HG03060 (cell line): ENCODE measurements at regions not wholly inside any gene's neighbourhood (a gene's known extent, or its start where the extent isn't known, plus 50 kb on each side); places are given as distances from the start of the nearest gene placed in this dataset.

Experiments used
- ATAC-seq: cut with Tn5 transposase; IDR thresholded peaks from one replicate; pipeline ENCODE4 v1.9.1; 2021; ENCODE audit warnings: low read depth, moderate number of reproducible peaks; ENCODE audit not compliant: unreplicated experiment

- no peak for ATAC-seq
Measured at GRCh38 chr3:180528843-180529242, 73.1 kb upstream of the TTC14 start.

- no peak for ATAC-seq
Measured at GRCh38 chr3:180529778-180530177, 72.2 kb upstream of the TTC14 start.

DNA sequence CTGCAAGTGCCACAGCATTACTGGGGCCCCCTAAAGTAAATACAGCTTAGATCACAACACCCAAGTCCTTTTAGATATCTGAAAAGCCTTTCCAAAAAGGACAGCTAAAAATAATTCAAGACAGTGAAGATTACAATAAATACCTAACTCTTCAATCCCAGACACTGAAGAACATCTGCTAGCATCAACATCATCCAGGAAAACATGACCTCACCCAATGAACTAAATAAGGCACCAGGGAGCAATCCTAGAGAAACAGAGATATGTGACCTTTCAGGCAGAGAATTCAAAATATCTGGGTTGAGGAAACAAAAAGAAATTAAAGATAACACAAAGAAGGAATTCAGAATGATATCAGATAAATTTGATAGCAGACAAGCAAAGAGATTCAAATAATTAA, 71.7 kb upstream of the TTC14 start:
- ATAC-seq: no peak

DNA sequence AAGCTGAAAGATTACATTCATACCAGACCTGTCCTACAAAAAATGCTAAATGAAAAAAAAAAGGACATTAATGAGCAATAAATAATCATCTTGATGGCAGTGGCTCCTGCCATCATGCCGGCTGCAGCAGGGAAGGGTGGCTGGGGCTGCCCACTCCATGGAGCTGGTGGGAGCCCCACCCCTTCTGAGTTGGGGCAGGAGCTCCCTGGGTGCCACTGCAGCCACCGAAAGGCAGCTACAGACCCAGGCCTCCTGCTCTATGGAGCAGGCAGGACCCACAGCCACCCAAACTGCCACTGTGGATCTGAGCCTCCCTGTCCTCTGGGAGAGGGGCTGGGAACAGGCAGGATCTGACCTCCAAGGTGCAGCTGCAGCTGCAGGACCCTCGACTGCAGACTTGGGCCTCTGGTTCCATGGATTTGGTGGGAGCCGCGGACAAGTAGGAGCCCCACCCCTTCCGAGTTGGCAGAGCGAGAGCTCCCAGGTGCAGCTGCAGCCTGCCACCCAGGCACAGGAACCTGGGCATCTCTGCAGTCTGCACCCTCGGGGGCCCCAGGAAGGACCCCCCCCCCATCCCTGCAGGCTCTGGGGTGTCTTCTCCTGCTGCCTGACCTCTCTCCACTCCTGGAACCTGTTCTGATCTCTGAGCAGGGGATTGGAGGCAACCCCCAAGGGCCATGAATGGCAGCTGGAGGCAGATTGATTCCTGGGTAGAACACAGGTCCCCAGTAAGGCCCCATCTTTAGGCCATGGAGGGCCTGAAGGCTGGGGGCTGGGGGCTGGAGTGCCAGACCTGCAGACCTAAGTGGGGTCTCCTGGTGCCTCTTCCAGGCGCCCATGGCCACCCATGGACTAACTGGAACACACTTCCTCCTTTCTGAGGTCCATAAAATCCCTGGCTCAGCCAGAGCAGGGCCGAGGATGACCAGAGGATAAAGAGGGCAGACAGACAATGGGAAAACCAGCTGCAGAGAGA, 70.4 kb upstream of the TTC14 start:
- ATAC-seq: no peak

GRCh38 chr3:180534828-180535227, 67.1 kb upstream of the TTC14 start:
- ATAC-seq: no peak

DNA sequence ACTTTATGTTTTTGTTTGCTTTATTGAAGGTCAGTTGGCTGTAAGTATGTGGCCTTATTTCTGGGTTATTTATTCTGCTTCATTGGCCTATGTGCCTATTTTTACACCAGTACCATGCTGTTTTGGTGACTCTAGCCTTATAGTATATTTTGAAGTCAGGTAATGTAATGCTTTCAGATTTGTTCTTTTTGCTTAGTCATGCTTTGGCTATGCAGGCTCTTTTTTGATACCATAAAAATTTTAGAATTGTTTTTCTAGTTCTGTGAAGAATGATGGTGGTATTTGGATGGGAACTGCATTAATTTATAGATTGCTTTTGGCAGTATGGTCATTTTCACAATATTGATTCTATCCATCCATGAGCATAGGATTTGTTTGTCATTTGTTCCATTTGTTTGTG, 63.5 kb upstream of the TTC14 start:
- no peak for ATAC-seq

GRCh38 chr3:180543877-180544276, 58.1 kb upstream of the TTC14 start:
- no peak for ATAC-seq

GRCh38 chr3:180546863-180547262, 55.1 kb upstream of the TTC14 start:
- no peak for ATAC-seq

DNA sequence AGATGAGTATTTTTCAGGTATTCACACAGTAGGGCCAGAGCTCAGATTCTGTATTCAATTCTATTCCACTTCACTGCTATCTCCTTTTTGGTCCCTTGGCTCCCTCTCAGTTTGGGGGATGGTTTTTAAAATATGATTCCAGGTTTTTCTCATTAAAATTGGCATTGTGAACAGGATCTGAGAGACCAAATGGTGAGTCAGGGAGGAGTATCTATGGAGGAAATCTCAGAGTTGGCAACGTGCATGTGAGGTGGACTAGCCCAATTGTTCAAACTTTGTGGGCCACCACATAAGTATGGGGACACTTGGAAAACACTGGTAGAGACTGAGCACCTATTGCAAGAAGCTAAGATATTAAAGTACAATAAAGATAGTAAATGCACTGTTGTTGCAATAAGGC, 53.9 kb upstream of the TTC14 start:
- ATAC-seq: no peak
